CD4-positive, alpha-beta memory T cell (primary cell): ENCODE measurements at regions not wholly inside any gene's neighbourhood (a gene's known extent, or its start where the extent isn't known, plus 50 kb on each side); places are given as distances from the start of the nearest gene placed in this dataset.

Experiments
- CTCF ChIA-PET: fragments of 350-600 bp; sonication (Branson Sonifier 250); formaldehyde crosslinking; loops from one replicate; lab custom pipeline; 2021; ENCODE audit warnings: inconsistent platforms; ENCODE audit not compliant: partially characterized antibody; lab: Charles Lee
- POLR2A ChIA-PET: fragments of 350-600 bp; sonication (Branson Sonifier 250); formaldehyde crosslinking; loops from one replicate; lab custom pipeline; 2021; ENCODE audit not compliant: partially characterized antibody; lab: Charles Lee
- DNase-seq, 5 donors: peaks; one replicate each; pipeline versions ENCODE4 v3.0.0 to v3.0.0-alpha.2; 2020 to 2022; ENCODE audit warnings: mixed read lengths in 1 of 5
- H3K27ac ChIP-seq: one replicate; pipeline ENCODE4 v1.7.0; 2013; ENCODE audit warnings: low read depth, low read length
- H3K27me3 ChIP-seq: 2 replicates; pipeline ENCODE4 v1.7.0; 2013; ENCODE audit warnings: mild to moderate bottlenecking, low read length, moderate library complexity; ENCODE audit not compliant: insufficient read depth
- H3K36me3 ChIP-seq: 2 replicates; pipeline ENCODE4 v1.7.0; 2013; ENCODE audit warnings: mild to moderate bottlenecking, low read length, moderate library complexity; ENCODE audit not compliant: insufficient read depth
- H3K4me1 ChIP-seq: 2 replicates; pipeline ENCODE4 v1.7.0; 2013; ENCODE audit warnings: mild to moderate bottlenecking, low read length, moderate library complexity; ENCODE audit not compliant: insufficient read depth
- H3K4me3 ChIP-seq, 2 donors: one replicate each; pipeline ENCODE4 v1.7.0; 2013; ENCODE audit warnings: low read length in 2 of 2, mild to moderate bottlenecking in 1 of 2
- H3K9me3 ChIP-seq, 2 donors: one replicate each; pipeline ENCODE4 v1.7.0; 2013; ENCODE audit warnings: low read length in 2 of 2, control low read depth in 1 of 2; ENCODE audit not compliant: control insufficient read depth in 1 of 2
- H3K27ac Mint-ChIP-seq, 7 donors: one replicate each; pipeline ENCODE4 v1.8.0; 2020 to 2021; ENCODE audit warnings: mixed read lengths in 7 of 7, mild to moderate bottlenecking in 6 of 7, inconsistent platforms in 3 of 7, moderate library complexity in 3 of 7
- H3K27me3 Mint-ChIP-seq, 2 donors: one replicate each; pipeline ENCODE4 v1.8.0; 2020 to 2021; ENCODE audit warnings: mixed read lengths in 2 of 2
- H3K36me3 Mint-ChIP-seq, 2 donors: one replicate each; pipeline ENCODE4 v1.8.0; 2020 to 2021; ENCODE audit warnings: mixed read lengths in 2 of 2, inconsistent platforms in 1 of 2, mild to moderate bottlenecking in 1 of 2
- H3K4me1 Mint-ChIP-seq, 4 donors: one replicate each; pipeline ENCODE4 v1.8.0; 2020 to 2021; ENCODE audit warnings: mixed read lengths in 4 of 4, mild to moderate bottlenecking in 1 of 4
- H3K4me3 Mint-ChIP-seq, 8 donors: one replicate each; pipeline ENCODE4 v1.8.0; 2020 to 2021; ENCODE audit warnings: mixed read lengths in 8 of 8, mild to moderate bottlenecking in 7 of 8, moderate library complexity in 6 of 8, inconsistent platforms in 3 of 8
- H3K9me3 Mint-ChIP-seq, 8 donors: one replicate each; pipeline ENCODE4 v1.8.0; 2020 to 2021; ENCODE audit warnings: mixed read lengths in 8 of 8, mild to moderate bottlenecking in 5 of 8, inconsistent platforms in 3 of 8, moderate library complexity in 1 of 8
- intact Hi-C: fragments of 100-400 bp; cut with micrococcal nuclease; formaldehyde crosslinking; loops from one replicate; pipeline ENCODE4 v1.15.1; 2023

GRCh38 chr3:144762091-144762490 is 790.5 kb downstream of the DIPK2A start:
- CTCF ChIA-PET: no interaction called here
- Mint-ChIP-seq H3K4me3 (no peak overlapping the region), H3K36me3 (no peaks in the 10 kb centered on the region), H3K9me3 (no peaks in the 10 kb centered on the region), H3K4me1 (no peaks in the 10 kb centered on the region), H3K27me3 (peaks cover 0 to 2% of the 10 kb centered on the region in 2 donors), H3K27ac (no peak overlapping the region)
- Histone ChIP-seq H3K36me3 (no peaks in the 10 kb centered on the region), H3K9me3 (no peaks in the 10 kb centered on the region), H3K27me3 (no peaks in the 10 kb centered on the region), H3K27ac (no peak overlapping the region), H3K4me3 (no peak overlapping the region), H3K4me1 (no peaks in the 10 kb centered on the region)
- intact Hi-C loops: no loop called here
- DNase-seq: no peak
- POLR2A ChIA-PET: no interaction called here

GRCh38 chr3:144763878-144764454 is 792.3 kb downstream of the DIPK2A start:
- H3K4me3 Mint-ChIP-seq: no peak overlapping the region
- intact Hi-C loops: no loop called here
- H3K27me3 Mint-ChIP-seq: peaks cover 0 to 2% of the 10 kb centered on the region in 2 donors
- POLR2A ChIA-PET: no interaction called here
- H3K4me1 Mint-ChIP-seq: no peaks in the 10 kb centered on the region
- no peak overlapping the region for H3K27ac ChIP-seq
- CTCF ChIA-PET: no interaction called here
- H3K36me3 Mint-ChIP-seq: no peaks in the 10 kb centered on the region
- H3K27ac Mint-ChIP-seq: no peak overlapping the region
- no peak overlapping the region for H3K4me3 ChIP-seq
- H3K36me3 ChIP-seq: no peaks in the 10 kb centered on the region
- H3K4me1 ChIP-seq: no peaks in the 10 kb centered on the region
- H3K9me3 Mint-ChIP-seq: no peaks in the 10 kb centered on the region
- no peak for DNase-seq
- H3K27me3 ChIP-seq: no peaks in the 10 kb centered on the region
- no peaks in the 10 kb centered on the region for H3K9me3 ChIP-seq

GRCh38 chr3:144770281-144770680 is 798.7 kb downstream of the DIPK2A start:
- H3K9me3 ChIP-seq: no peaks in the 10 kb centered on the region
- Mint-ChIP-seq H3K4me1 (no peaks in the 10 kb centered on the region), H3K27ac (no peak overlapping the region), H3K27me3 (no peaks in the 10 kb centered on the region), H3K36me3 (no peaks in the 10 kb centered on the region), H3K9me3 (no peaks in the 10 kb centered on the region), H3K4me3 (no peak overlapping the region)
- no peak for DNase-seq
- no peaks in the 10 kb centered on the region for H3K36me3 ChIP-seq
- POLR2A ChIA-PET: no interaction called here
- H3K27me3 ChIP-seq: no peaks in the 10 kb centered on the region
- no peaks in the 10 kb centered on the region for H3K4me1 ChIP-seq
- H3K27ac ChIP-seq: no peak overlapping the region
- intact Hi-C loops: no loop called here
- CTCF ChIA-PET: no interaction called here
- H3K4me3 ChIP-seq: no peak overlapping the region

- ChIA-PET POLR2A (no interaction called here), CTCF (no interaction called here)
- peaks cover 0 to 2% (median 0%) of the 10 kb centered on the region in 8 donors for H3K9me3 Mint-ChIP-seq
- intact Hi-C loops: no loop called here
- Histone ChIP-seq H3K27ac (no peak overlapping the region), H3K36me3 (no peaks in the 10 kb centered on the region), H3K4me3 (no peak overlapping the region), H3K27me3 (no peaks in the 10 kb centered on the region), H3K9me3 (no peaks in the 10 kb centered on the region), H3K4me1 (no peaks in the 10 kb centered on the region)
- no peak overlapping the region for H3K4me3 Mint-ChIP-seq
- no peak overlapping the region for H3K27ac Mint-ChIP-seq
- DNase-seq: no peak
- no peaks in the 10 kb centered on the region for H3K36me3 Mint-ChIP-seq
- H3K4me1 Mint-ChIP-seq: no peaks in the 10 kb centered on the region
- no peaks in the 10 kb centered on the region for H3K27me3 Mint-ChIP-seq
Measured at GRCh38 chr3:144770915-144771351, 799.3 kb downstream of the DIPK2A start.

GRCh38 chr3:144771381-144771870 is 799.8 kb downstream of the DIPK2A start:
- no peak overlapping the region for H3K4me3 Mint-ChIP-seq
- H3K4me1 Mint-ChIP-seq: no peaks in the 10 kb centered on the region
- DNase-seq: no peak

GRCh38 chr3:144772372-144772771 is 800.7 kb downstream of the DIPK2A start:
- Mint-ChIP-seq H3K36me3 (no peaks in the 10 kb centered on the region), H3K27ac (no peak overlapping the region), H3K4me1 (no peaks in the 10 kb centered on the region), H3K9me3 (peaks cover 0 to 2% (median 0%) of the 10 kb centered on the region in 8 donors), H3K4me3 (no peak overlapping the region), H3K27me3 (no peaks in the 10 kb centered on the region)
- Histone ChIP-seq H3K36me3 (no peaks in the 10 kb centered on the region), H3K4me3 (no peak overlapping the region), H3K27me3 (no peaks in the 10 kb centered on the region), H3K9me3 (no peaks in the 10 kb centered on the region), H3K27ac (no peak overlapping the region), H3K4me1 (no peaks in the 10 kb centered on the region)
- CTCF ChIA-PET: no interaction called here
- POLR2A ChIA-PET: no interaction called here
- intact Hi-C loops: no loop called here
- DNase-seq: no peak

More at GRCh38 chr3:144771381-144771870, 799.8 kb downstream of the DIPK2A start:
- intact Hi-C loops: no loop called here
- Histone ChIP-seq H3K27ac (no peak overlapping the region), H3K27me3 (no peaks in the 10 kb centered on the region), H3K4me1 (no peaks in the 10 kb centered on the region), H3K9me3 (no peaks in the 10 kb centered on the region), H3K4me3 (no peak overlapping the region), H3K36me3 (no peaks in the 10 kb centered on the region)
- Mint-ChIP-seq H3K9me3 (peaks cover 0 to 2% (median 0%) of the 10 kb centered on the region in 8 donors), H3K27me3 (no peaks in the 10 kb centered on the region), H3K36me3 (no peaks in the 10 kb centered on the region), H3K27ac (no peak overlapping the region)
- ChIA-PET CTCF (no interaction called here), POLR2A (no interaction called here)

GRCh38 chr3:144773350-144773749 is 801.7 kb downstream of the DIPK2A start:
- Mint-ChIP-seq H3K9me3 (peaks cover 0 to 2% (median 0%) of the 10 kb centered on the region in 8 donors), H3K36me3 (no peaks in the 10 kb centered on the region)
- intact Hi-C loops: no loop called here

More at GRCh38 chr3:144773350-144773749, 801.7 kb downstream of the DIPK2A start:
- POLR2A ChIA-PET: no interaction called here
- no peaks in the 10 kb centered on the region for H3K36me3 ChIP-seq
- H3K27ac ChIP-seq: no peak overlapping the region
- CTCF ChIA-PET: no interaction called here
- DNase-seq: no peak
- no peaks in the 10 kb centered on the region for H3K27me3 Mint-ChIP-seq
- H3K4me1 ChIP-seq: no peaks in the 10 kb centered on the region
- H3K27me3 ChIP-seq: no peaks in the 10 kb centered on the region
- H3K4me1 Mint-ChIP-seq: no peaks in the 10 kb centered on the region
- H3K4me3 Mint-ChIP-seq: no peak overlapping the region
- no peak overlapping the region for H3K4me3 ChIP-seq
- H3K27ac Mint-ChIP-seq: no peak overlapping the region
- no peaks in the 10 kb centered on the region for H3K9me3 ChIP-seq
